Left ventricle myocardium superior (tissue), 1 donor: ENCODE measurements at regions not wholly inside any gene's neighbourhood (a gene's known extent, or its start where the extent isn't known, plus 50 kb on each side); places are given as distances from the start of the nearest gene placed in this dataset.

Experiments
- ATAC-seq: fragments of 200-7000 bp; cut with Tn5 transposase; one replicate; pipeline ENCODE4 v1.9.1; 2020; ENCODE audit warnings: mild to moderate bottlenecking, moderate library complexity
- DNase-seq: peaks from one replicate; pipeline ENCODE4 v3.0.0-alpha.2; 2020
- intact Hi-C: fragments of 100-400 bp; cut with micrococcal nuclease; formaldehyde crosslinking; loops from one replicate; pipeline ENCODE4 v1.11.0; 2022
- donor health status: DM: no; HTN: yes; CAD: no; lungs with severe emphysema.

DNA sequence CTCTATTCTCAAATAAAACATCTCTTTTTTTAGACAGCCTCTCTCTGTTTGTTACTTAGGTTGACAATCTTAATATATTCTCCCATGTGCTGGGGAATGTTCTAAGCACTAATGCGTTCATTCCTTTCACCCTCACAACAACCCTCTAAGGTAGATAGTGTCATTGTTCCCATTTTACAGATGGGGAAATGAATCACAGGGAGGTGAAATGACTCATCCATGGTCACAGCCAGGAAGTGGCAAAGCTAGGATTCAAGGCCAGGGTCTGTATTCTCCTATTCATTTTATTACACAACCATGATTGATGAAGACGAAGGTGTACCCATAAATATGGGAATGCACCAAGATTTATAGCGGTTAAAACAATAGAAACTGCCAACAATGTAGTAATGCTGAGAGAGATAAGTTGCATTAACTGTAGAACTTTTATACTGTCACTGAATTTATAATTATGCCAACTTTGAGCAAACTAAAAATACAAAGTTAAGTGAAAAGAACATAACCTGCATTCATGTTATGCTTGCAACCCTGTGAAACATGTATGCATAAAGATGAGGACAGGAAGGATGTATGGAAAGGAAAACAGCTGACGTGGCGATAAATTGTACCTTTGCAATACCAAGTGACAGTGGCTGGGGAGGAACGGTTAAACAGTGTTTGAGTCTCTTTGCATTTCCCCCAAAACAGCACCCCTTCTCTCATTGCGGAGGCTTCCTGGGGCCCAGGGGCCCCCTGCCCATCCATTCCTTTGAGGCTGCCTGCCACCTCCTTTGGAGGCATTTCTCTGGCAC is 257.7 kb upstream of the AGAP1 start:
- ATAC-seq (no peak), DNase-seq (no peak)
- intact Hi-C loops = no loop called here

DNA sequence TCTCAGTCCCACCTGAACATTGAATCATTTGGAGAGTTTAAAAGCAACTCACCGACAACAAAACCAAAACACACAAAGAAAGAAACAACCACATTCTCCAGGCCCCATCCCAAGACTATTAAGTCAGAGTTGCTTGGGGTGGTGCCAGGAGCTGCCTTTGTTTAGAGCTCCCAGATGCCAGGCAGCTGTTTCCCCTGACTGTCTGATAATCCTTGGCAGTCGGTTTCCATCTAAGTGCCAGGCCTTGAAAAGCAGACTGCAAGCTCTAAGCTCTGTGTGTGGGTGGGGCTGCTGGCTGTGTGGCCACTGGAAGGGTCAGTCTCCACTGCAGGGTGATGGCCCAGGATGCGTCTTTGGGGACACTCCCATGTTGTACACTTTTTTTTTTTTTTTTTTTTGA is 255.3 kb upstream of the AGAP1 start:
- DNase-seq (peak; percentile 72), ATAC-seq (peak; percentile 96)
- intact Hi-C loops = no loop called here

- intact Hi-C loops = no loop called here
- ATAC-seq = no peak
- no peak for DNase-seq
Measured at GRCh38 chr2:235240574-235240973, 253.3 kb upstream of the AGAP1 start.

DNA sequence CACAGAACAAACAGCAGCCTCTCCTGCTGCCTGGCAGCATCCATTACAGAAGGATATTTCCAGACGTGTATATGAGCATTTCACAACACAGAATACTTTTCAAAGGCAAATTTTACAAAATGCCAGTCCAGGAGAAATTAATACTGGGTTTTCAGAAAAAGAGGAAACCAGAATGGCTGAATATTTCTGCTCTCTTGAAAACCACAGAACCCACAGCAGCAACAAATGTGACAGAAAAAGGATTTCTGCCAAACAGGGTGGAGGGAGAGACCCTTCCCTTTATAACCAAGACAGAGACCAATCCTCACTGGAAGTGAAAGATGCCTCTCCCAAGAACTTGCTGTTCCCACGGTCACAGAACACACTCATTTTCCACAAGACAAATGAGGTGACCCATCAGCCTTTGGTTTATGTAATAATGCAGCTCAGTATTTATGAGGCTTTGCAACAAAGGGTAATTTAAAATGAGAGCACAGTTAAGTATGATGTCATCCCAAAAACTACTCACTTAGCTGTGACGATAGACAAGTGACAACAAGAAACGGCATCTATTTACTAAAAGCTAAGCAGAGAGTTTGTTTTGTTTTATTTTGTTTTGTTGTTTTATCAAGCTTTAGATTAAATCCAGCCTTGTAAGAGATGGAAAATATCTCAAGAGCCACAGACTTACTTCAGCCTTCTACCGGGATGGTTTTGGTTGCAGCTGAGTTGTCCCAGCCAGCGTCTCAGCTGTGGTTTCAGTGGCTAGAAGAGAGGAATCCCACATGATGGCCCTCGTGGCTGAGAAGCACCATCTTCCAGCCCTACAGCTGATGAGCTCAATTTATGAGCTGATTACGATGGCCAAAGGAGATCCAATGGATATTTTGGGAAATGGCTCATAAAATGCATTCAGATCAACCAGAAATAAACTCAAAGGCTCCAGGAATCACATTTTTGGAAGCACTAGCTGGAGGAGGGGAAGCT is 249.3 kb upstream of the AGAP1 start:
- DNase-seq (no peak), ATAC-seq (no peak)
- intact Hi-C loops = no loop called here

DNA sequence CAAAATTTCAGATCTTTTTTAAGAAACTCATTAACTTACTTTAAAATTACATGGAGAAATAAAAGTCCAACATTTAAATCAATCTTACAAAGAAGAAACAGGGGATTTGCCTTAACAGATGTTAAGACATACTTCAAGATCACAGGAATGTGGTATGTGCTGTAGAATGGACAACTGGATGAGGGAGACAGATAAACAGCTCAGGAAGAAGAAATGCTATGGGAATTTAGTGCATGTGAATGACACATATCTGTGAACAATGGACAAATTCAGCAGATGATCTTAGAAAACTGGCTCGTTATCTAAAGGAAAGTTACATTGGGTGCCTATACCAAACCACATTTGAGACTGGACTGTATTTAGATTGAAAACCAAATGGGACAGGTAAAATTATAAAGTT is 246.8 kb upstream of the AGAP1 start:
- DNase-seq (no peak), ATAC-seq (no peak)
- intact Hi-C loops = no loop called here

DNA sequence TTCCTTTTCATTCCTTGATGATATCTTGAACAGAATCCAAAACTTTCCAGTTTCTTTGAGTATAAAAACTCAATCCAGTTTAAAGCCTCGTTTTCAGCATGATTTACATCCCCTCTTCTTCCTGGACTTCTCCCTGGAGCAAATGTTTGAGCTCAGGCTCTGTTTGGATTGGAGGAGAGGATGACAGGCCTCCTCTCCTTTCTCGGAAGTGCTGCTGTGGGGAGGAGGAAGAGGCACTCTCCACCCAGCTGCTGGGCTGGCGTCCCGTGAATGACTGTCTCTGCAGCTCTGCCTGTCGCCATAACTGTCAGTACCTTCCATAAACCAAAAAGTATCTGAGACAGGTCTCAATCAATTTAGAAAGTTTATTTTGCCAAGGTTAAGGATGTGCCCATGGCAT is 238.2 kb upstream of the AGAP1 start:
- intact Hi-C loops = no loop called here
- ATAC-seq (peak; percentile 69), DNase-seq (no peak)

- intact Hi-C loops = no loop called here
- no peak for DNase-seq
- ATAC-seq = no peak
Measured at GRCh38 chr2:235257590-235257989, 236.3 kb upstream of the AGAP1 start.

GRCh38 chr2:235262750-235263149 is 231.1 kb upstream of the AGAP1 start:
- intact Hi-C loops = no loop called here
- peak; percentile 26 for ATAC-seq
- peak; percentile 25 for DNase-seq

DNA sequence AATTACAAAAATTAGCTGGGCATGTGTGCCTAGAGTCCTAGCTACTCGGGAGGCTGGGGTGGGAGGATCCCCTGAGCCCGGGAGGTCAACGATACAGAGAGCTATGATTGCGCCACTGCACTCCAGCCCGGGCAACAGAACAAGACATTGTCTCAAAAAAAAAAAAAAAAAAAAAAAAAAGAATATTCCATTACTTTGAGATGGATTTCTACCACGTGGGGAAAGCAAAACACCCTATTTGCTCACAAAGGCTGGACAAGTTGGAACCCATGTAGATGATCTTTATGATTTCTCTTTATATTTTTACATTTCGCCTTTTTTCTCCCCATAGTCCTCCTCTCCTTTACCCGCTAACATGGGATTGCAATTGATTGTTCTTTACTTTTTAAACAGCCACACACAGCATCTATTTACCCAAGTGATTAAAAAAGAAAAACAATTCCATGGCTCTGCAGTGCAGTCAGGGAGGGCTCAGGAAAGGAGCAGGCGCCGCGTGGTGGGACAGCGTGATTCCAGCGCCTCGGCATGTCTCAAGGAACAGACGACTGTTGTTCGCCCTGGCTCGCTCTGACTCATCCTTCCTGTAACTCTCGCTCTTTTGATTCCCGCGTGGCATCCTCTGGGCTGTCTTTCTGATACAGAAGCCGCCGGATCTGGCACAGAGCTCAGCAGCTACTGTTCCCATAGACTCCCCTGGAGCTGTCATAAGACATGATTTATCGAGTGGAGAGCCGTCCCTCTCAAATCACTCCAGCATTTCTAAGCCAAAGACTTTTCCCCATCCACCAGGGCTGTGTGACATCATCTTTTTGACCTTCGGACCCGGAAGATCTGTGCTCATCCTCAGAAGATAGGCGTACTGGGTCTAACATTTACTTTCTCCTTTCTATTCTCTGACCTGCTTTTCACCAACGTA is 230.4 kb upstream of the AGAP1 start:
- ATAC-seq (peak; percentile 94), DNase-seq (peak; percentile 86)
- intact Hi-C loops = no loop called here

GRCh38 chr2:235264121-235264493 is 229.7 kb upstream of the AGAP1 start:
- ATAC-seq (no peak), DNase-seq (no peak)
- intact Hi-C loops = no loop called here

GRCh38 chr2:235264512-235264911 is 229.3 kb upstream of the AGAP1 start:
- DNase-seq (no peak), ATAC-seq (no peak)
- intact Hi-C loops = no loop called here

- no peak for DNase-seq
- no peak for ATAC-seq
- intact Hi-C loops = no loop called here
Measured at GRCh38 chr2:235265348-235265965, 228.4 kb upstream of the AGAP1 start.

GRCh38 chr2:235267251-235267650 is 226.6 kb upstream of the AGAP1 start:
- intact Hi-C loops = no loop called here
- no peak for ATAC-seq
- DNase-seq = no peak

GRCh38 chr2:235268535-235268934 is 225.3 kb upstream of the AGAP1 start:
- intact Hi-C loops = no loop called here
- DNase-seq (no peak), ATAC-seq (no peak)

GRCh38 chr2:235270291-235270690 is 223.6 kb upstream of the AGAP1 start:
- DNase-seq (no peak), ATAC-seq (no peak)
- intact Hi-C loops = no loop called here

DNA sequence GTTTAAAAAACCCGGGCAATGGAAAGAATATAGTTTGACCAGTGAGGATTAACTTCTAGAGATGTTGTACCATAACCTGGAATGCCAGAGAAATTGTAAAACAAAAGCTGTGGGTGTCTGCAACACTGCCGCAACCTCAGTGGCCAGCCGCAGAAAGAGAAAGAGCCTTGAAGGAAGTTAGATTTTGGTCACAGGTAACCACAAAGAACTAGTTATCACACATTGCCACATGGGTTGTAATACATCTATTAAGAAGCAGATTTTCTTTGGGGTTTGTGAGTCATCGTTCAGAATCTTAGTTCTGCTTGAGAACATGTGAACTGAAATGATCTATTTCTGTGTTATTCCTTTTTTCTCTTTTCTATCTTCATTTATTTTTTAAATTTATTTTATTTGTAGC is 222.9 kb upstream of the AGAP1 start:
- DNase-seq (no peak), ATAC-seq (no peak)
- intact Hi-C loops = no loop called here

DNA sequence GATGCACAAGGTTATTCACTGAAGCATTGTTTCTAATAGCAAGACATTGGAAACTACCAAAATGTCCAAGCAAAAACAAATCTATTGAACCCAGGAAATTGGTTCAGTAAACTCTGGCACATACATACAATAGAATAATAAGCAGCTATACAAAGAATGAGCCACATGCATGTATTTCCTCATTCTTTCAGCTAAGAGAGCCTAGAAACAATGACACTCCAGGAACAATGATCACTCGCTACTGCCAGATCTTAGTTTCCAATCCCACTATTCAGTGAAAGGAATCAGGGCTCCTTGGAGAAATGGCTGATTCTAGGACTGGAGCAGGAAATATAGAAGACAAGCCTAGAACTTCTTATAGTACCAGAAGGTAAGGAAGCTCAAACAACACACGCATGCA is 221.9 kb upstream of the AGAP1 start:
- DNase-seq = no peak
- intact Hi-C loops = no loop called here
- ATAC-seq = no peak

GRCh38 chr2:235274023-235274422 is 219.8 kb upstream of the AGAP1 start:
- no peak for DNase-seq
- intact Hi-C loops = no loop called here

GRCh38 chr2:235277485-235277884 is 216.4 kb upstream of the AGAP1 start:
- intact Hi-C loops = no loop called here
- no peak for DNase-seq
- ATAC-seq = no peak

More at GRCh38 chr2:235274023-235274422, 219.8 kb upstream of the AGAP1 start:
- ATAC-seq = no peak
